ENCODE measurements at regions not wholly inside any gene's neighbourhood (a gene's known extent, or its start where the extent isn't known, plus 50 kb on each side); places are given as distances from the start of the nearest gene placed in this dataset.

DNA sequence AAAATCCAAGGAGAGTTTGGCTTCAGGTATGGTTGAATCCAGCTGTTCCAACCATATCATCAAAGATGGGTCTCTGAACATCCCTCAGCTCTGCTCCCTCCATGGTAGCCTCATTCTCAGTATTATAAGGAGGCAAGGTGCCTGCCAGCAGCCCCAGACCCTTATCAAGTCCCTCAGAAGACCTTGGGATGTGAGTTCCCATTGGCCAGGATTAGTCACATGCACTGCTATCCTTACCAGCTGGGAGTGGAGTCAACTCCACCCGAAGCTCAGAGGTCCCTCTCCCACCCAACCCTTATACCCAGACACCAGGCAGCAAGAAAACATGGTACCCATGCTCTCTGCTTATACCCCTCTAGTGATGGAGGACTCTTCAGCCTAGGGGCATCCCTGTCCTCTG lies 153.7 kb upstream of the ZBTB40 start:
- Histone ChIP-seq H3K27me3 (ENCODE audit: insufficient read depth, low read length, poor library complexity) (peaks cover 21% of the 10 kb centered on the region), H3K79me2 (ENCODE audit: insufficient read depth, low read length) (no peaks in the 10 kb centered on the region), H3K27ac (ENCODE audit: low read length) (no peak overlapping the region), H3K36me3 (ENCODE audit: insufficient read depth, low read length) (no peaks in the 10 kb centered on the region), H3K4me1 (ENCODE audit: insufficient read depth, low read length) (peaks cover 10% of the 10 kb centered on the region), H3K4me3 (ENCODE audit: low read depth in 1 of 2, low read length in 2 of 2) (no peak overlapping the region), H3K4me2 (ENCODE audit: insufficient read depth, low read length) (no peak overlapping the region), H3K9me3 (ENCODE audit: insufficient read depth, low read length, severe bottlenecking) (no peaks in the 10 kb centered on the region), H3K9ac (ENCODE audit: low read depth, low read length) (no peak overlapping the region), H4K20me1 (ENCODE audit: insufficient read depth, low read length) (0 out of 2 replicates have a peak, but pooled peaks cover 2% of the 10 kb centered on the region), H2AFZ (ENCODE audit: low read depth, low read length) (no peak overlapping the region)
- ATAC-seq (ENCODE audit: insufficient read depth, low read depth) (no peak), DNase-seq (no peak)
- TF ChIP-seq, protein P1, sequence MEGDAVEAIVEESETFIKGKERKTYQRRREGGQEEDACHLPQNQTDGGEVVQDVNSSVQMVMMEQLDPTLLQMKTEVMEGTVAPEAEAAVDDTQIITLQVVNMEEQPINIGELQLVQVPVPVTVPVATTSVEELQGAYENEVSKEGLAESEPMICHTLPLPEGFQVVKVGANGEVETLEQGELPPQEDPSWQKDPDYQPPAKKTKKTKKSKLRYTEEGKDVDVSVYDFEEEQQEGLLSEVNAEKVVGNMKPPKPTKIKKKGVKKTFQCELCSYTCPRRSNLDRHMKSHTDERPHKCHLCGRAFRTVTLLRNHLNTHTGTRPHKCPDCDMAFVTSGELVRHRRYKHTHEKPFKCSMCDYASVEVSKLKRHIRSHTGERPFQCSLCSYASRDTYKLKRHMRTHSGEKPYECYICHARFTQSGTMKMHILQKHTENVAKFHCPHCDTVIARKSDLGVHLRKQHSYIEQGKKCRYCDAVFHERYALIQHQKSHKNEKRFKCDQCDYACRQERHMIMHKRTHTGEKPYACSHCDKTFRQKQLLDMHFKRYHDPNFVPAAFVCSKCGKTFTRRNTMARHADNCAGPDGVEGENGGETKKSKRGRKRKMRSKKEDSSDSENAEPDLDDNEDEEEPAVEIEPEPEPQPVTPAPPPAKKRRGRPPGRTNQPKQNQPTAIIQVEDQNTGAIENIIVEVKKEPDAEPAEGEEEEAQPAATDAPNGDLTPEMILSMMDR (IDR thresholded peaks at IDR 0.05; ENCODE audit: borderline replicate concordance, extremely low read depth, low read length, poor library complexity, severe bottlenecking), result no peak
- no peak for TF ChIP-seq EZH2 (IDR thresholded peaks at IDR 0.05; ENCODE audit: borderline replicate concordance, low read depth, low read length, severe bottlenecking)

DNA sequence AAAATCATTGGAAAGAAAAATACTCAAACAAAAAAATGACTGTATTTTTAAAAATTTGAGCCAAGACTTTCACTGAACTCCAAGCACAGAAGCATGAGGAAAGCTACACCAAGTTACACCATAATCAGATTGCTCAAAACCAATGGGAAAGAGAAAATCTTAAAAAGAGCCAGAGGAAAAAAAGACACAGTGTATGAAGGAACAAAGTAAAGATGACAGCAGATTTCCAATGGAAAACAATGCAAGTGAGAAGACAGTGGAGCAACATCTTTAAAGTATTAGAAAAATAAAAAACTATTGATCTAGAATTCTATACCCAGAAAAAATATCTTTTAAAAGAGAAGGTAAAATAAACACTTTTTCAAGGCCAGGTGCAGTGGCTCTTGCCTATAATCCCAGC lies 147.8 kb upstream of the ZBTB40 start:
- H3K9ac ChIP-seq (ENCODE audit: low read depth, low read length), result no peak overlapping the region
- no peaks in the 10 kb centered on the region for H3K9me3 ChIP-seq (ENCODE audit: insufficient read depth, low read length, severe bottlenecking)
- DNase-seq, result no peak
- no peak overlapping the region for H3K4me3 ChIP-seq (ENCODE audit: low read depth in 1 of 2, low read length in 2 of 2)
- TF ChIP-seq EZH2 (IDR thresholded peaks at IDR 0.05; ENCODE audit: borderline replicate concordance, low read depth, low read length, severe bottlenecking), result no peak
- TF ChIP-seq, protein P1 (IDR thresholded peaks at IDR 0.05; ENCODE audit: borderline replicate concordance, extremely low read depth, low read length, poor library complexity, severe bottlenecking), result no peak
- peaks cover 8% of the 10 kb centered on the region for H3K27me3 ChIP-seq (ENCODE audit: insufficient read depth, low read length, poor library complexity)
- H3K27ac ChIP-seq (ENCODE audit: low read length), result no peak overlapping the region
- no peak for ATAC-seq (ENCODE audit: insufficient read depth, low read depth)
- H3K4me2 ChIP-seq (ENCODE audit: insufficient read depth, low read length), result no peak overlapping the region
- no peaks in the 10 kb centered on the region for H3K79me2 ChIP-seq (ENCODE audit: insufficient read depth, low read length)
- H3K36me3 ChIP-seq (ENCODE audit: insufficient read depth, low read length), result no peaks in the 10 kb centered on the region
- no peak overlapping the region for H2AFZ ChIP-seq (ENCODE audit: low read depth, low read length)
- no peaks in the 10 kb centered on the region for H4K20me1 ChIP-seq (ENCODE audit: insufficient read depth, low read length)
- no peaks in the 10 kb centered on the region for H3K4me1 ChIP-seq (ENCODE audit: insufficient read depth, low read length)

DNA sequence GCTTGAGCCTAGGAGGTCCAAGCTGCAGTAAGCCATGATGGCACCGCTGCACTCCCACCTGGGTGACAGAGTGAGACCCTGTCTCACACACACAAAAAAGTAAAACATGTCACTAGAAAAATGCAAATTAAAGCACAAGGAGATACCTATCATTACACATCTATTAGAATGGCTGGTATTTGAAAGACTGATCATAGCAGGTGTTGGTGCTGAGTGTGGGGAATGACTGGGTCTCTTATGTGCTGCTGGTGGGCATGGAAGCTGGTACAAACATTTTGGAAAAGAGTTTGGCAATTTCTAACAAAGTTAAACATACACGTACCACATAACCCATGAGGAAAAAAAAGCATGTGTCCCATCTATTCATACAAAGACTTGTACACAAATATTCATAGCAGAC lies 142.1 kb upstream of the ZBTB40 start:
- H3K4me2 ChIP-seq (ENCODE audit: insufficient read depth, low read length), result no peak overlapping the region
- no peak overlapping the region for H3K4me3 ChIP-seq (ENCODE audit: low read depth in 1 of 2, low read length in 2 of 2)
- no peaks in the 10 kb centered on the region for H3K79me2 ChIP-seq (ENCODE audit: insufficient read depth, low read length)
- ATAC-seq (ENCODE audit: insufficient read depth, low read depth) (no peak), DNase-seq (no peak)
- H3K9ac ChIP-seq (ENCODE audit: low read depth, low read length), result no peak overlapping the region
- TF ChIP-seq EZH2 (IDR thresholded peaks at IDR 0.05; ENCODE audit: borderline replicate concordance, low read depth, low read length, severe bottlenecking), result no peak
- TF ChIP-seq, protein P1 (IDR thresholded peaks at IDR 0.05; ENCODE audit: borderline replicate concordance, extremely low read depth, low read length, poor library complexity, severe bottlenecking), result no peak
- peaks cover 5% of the 10 kb centered on the region for H3K27me3 ChIP-seq (ENCODE audit: insufficient read depth, low read length, poor library complexity)
- H3K4me1 ChIP-seq (ENCODE audit: insufficient read depth, low read length), result no peaks in the 10 kb centered on the region
- no peaks in the 10 kb centered on the region for H3K9me3 ChIP-seq (ENCODE audit: insufficient read depth, low read length, severe bottlenecking)
- H4K20me1 ChIP-seq (ENCODE audit: insufficient read depth, low read length), result no peaks in the 10 kb centered on the region
- no peaks in the 10 kb centered on the region for H3K36me3 ChIP-seq (ENCODE audit: insufficient read depth, low read length)
- no peak overlapping the region for H3K27ac ChIP-seq (ENCODE audit: low read length)
- no peak overlapping the region for H2AFZ ChIP-seq (ENCODE audit: low read depth, low read length)

DNA sequence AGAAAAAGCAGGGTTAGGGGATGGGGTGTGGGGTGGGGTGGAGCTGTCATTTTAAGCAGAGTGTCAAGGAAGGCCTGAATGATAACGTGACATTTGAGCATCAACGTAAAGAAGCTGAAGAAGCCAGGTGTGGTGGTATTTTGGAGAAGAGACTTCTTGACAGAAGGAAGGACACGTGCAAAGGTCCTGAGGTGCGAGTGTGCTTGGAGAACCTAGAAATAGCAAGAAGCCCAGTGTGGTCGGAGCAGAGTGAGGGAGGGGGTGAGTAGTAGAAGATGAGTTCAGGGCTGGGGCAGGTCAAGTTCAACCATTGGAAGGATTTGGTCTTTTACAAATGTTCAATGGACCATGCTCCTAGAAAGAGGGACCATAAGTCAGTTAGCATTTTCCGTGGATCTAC lies 140.2 kb upstream of the ZBTB40 start:
- Histone ChIP-seq H4K20me1 (ENCODE audit: insufficient read depth, low read length) (no peaks in the 10 kb centered on the region), H3K27me3 (ENCODE audit: insufficient read depth, low read length, poor library complexity) (peaks cover 5% of the 10 kb centered on the region), H3K27ac (ENCODE audit: low read length) (no peak overlapping the region), H3K9ac (ENCODE audit: low read depth, low read length) (no peak overlapping the region), H3K79me2 (ENCODE audit: insufficient read depth, low read length) (no peaks in the 10 kb centered on the region), H3K4me3 (ENCODE audit: low read depth in 1 of 2, low read length in 2 of 2) (no peak overlapping the region), H3K9me3 (ENCODE audit: insufficient read depth, low read length, severe bottlenecking) (no peaks in the 10 kb centered on the region), H3K4me2 (ENCODE audit: insufficient read depth, low read length) (no peak overlapping the region), H3K36me3 (ENCODE audit: insufficient read depth, low read length) (no peaks in the 10 kb centered on the region), H3K4me1 (ENCODE audit: insufficient read depth, low read length) (no peaks in the 10 kb centered on the region), H2AFZ (ENCODE audit: low read depth, low read length) (no peak overlapping the region)
- DNase-seq, result no peak
- TF ChIP-seq, protein P1 (IDR thresholded peaks at IDR 0.05; ENCODE audit: borderline replicate concordance, extremely low read depth, low read length, poor library complexity, severe bottlenecking), result no peak
- TF ChIP-seq EZH2 (IDR thresholded peaks at IDR 0.05; ENCODE audit: borderline replicate concordance, low read depth, low read length, severe bottlenecking), result no peak
- no peak for ATAC-seq (ENCODE audit: insufficient read depth, low read depth)
